Kidney epithelial cell (primary cell): ENCODE measurements at regions not wholly inside any gene's neighbourhood (a gene's known extent, or its start where the extent isn't known, plus 50 kb on each side); places are given as distances from the start of the nearest gene placed in this dataset.

Experiments used
- DNase-seq: peaks from one replicate; pipeline ENCODE4 v3.0.0-alpha.2; 2010; ENCODE audit warnings: low read depth
- H3K27me3 ChIP-seq: 2 replicates; pipeline ENCODE4 v1.6.0; 2011; ENCODE audit warnings: low read length; ENCODE audit not compliant: control insufficient read depth, insufficient read depth
- H3K36me3 ChIP-seq: 2 replicates; pipeline ENCODE4 v1.5.1; 2011; ENCODE audit warnings: low read length; ENCODE audit not compliant: control insufficient read depth, insufficient read depth
- H3K4me3 ChIP-seq: 2 replicates; pipeline ENCODE4 v1.5.1; 2011; ENCODE audit warnings: low read depth, mild to moderate bottlenecking, control low read depth, low read length
- CTCF ChIP-seq: IDR thresholded peaks from 2 replicates; pipeline ENCODE4 v1.5.1; 2011; ENCODE audit warnings: mild to moderate bottlenecking, moderate library complexity, low read length, control low read depth, inconsistent platforms; ENCODE audit not compliant: insufficient read depth, poor library complexity, severe bottlenecking

GRCh38 chr11:121927789-121928188 lies 188.2 kb downstream of the BLID start:
- Histone ChIP-seq H3K36me3 (no peaks in the 10 kb centered on the region), H3K27me3 (no peaks in the 10 kb centered on the region), H3K4me3 (no peak overlapping the region)
- no peak for DNase-seq
- TF ChIP-seq CTCF: no peak

- DNase-seq: no peak
- Histone ChIP-seq H3K4me3 (no peak overlapping the region), H3K27me3 (no peaks in the 10 kb centered on the region), H3K36me3 (no peaks in the 10 kb centered on the region)
- TF ChIP-seq CTCF: no peak
Observed at GRCh38 chr11:121927097-121927785, 188.8 kb downstream of the BLID start.

DNA sequence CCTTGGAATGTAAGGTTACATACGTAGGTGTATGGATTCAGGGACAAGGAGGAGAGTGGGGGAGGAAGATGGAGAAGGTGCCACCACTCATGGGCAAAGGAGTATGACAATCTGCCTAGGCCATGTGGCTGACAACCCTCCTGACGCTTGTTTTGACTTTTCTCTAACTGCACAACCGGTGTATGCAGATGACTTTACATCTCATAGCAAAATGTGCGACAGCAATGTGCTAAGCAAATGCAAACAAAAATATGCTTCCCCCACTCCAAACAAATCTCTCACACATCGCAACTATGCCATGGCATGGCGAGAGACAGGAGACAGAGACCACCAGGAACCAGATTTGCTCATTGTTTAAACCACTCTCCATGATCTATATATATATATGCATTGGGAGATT lies 191.8 kb downstream of the BLID start:
- Histone ChIP-seq H3K4me3 (no peak overlapping the region), H3K27me3 (no peaks in the 10 kb centered on the region), H3K36me3 (no peaks in the 10 kb centered on the region)
- no peak for TF ChIP-seq CTCF
- no peak for DNase-seq

- TF ChIP-seq CTCF: no peak
- DNase-seq: no peak
- H3K27me3 ChIP-seq: no peaks in the 10 kb centered on the region
- no peaks in the 10 kb centered on the region for H3K36me3 ChIP-seq
- no peak overlapping the region for H3K4me3 ChIP-seq
Observed at GRCh38 chr11:121917482-121917881, 198.5 kb downstream of the BLID start.

DNA sequence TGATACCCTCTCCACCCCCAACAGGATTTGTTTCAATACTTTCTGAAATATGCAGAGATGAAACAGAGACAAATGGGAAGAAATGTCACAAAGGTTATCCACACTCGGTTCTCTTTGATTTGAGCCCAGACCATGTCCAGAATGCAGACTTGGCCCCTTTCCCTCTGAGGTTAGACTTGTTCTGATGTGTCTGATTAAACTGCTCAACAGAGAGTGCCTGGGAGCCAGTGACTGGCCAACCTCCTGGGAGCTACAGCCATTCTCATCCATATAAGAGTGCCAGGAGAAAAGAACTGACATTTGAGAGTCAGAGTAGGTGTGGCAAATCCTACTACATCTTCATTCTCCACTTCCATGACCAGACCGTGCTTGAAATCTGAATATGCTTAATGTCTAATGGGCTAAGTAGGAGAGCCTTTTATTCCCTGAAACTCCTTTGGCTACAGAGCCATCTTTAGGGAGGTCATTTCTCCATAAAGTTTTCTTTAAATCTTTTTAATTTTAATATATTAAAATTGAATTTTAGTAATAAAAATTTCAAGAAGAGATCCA lies 201.4 kb downstream of the BLID start:
- H3K4me3 ChIP-seq: no peak overlapping the region
- DNase-seq: no peak
- TF ChIP-seq CTCF: no peak
- H3K27me3 ChIP-seq: no peaks in the 10 kb centered on the region
- no peaks in the 10 kb centered on the region for H3K36me3 ChIP-seq

DNA sequence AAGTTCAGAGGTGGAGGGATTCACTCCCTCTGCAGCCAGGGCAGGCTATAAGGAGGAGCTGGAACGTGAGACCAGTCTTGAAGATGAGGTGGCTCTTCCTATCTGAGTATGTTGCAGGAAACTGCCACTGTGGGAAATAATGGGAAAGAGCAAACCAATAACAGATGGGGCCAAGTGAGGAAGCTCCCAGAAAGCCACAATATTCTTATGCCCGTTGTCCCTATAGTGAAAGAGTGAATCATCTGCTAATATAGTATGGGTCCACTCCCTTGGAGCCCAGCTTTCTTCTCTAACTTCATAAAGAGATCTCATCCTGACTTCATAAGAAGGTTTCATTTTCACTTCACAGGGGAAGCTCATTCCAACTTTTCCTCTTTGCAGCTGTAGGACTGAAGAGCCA lies 206.4 kb downstream of the BLID start:
- no peak for DNase-seq
- Histone ChIP-seq H3K27me3 (no peaks in the 10 kb centered on the region), H3K36me3 (no peaks in the 10 kb centered on the region), H3K4me3 (no peak overlapping the region)
- TF ChIP-seq CTCF: no peak
